A673 (cell line): ENCODE measurements at regions not wholly inside any gene's neighbourhood (a gene's known extent, or its start where the extent isn't known, plus 50 kb on each side); places are given as distances from the start of the nearest gene placed in this dataset.

Experiments used
- BruUV-seq: library from RNA; stranded (reverse); fragments of 400-500 nt; replicated peaks from 2 replicates; lab custom pipeline; 2021; lab: Mats Ljungman, UMichigan
- CTCF ChIA-PET: fragments of 300-600 bp; sonication (Branson Sonifier 250); formaldehyde crosslinking; loops from one replicate; lab custom pipeline; 2022; ENCODE audit warnings: antibody characterized with exemption; lab: Charles Lee
- POLR2A ChIA-PET: fragments of 300-600 bp; sonication (Branson Sonifier 250); formaldehyde crosslinking; loops from one replicate; lab custom pipeline; 2022; ENCODE audit warnings: antibody characterized with exemption; ENCODE audit not compliant: low non-redundant PET; lab: Charles Lee
- DNase-seq: peaks from one replicate; pipeline ENCODE4 v3.0.0-alpha.2; 2015; ENCODE audit warnings: low spot score
- H3K27ac ChIP-seq: fragments of 200-600 bp; sonication (generic); 2 replicates; pipeline ENCODE4 v1.5.1; 2016; ENCODE audit warnings: mixed run types, low read depth, mild to moderate bottlenecking, mixed read lengths, antibody characterized with exemption, low read length; ENCODE audit not compliant: poor library complexity, severe bottlenecking
- H3K27me3 ChIP-seq: fragments of 200-600 bp; sonication (generic); replicated peaks from 2 replicates; pipeline ENCODE4 v1.6.1; 2017; ENCODE audit warnings: mixed run types, low read depth, mild to moderate bottlenecking, mixed read lengths, antibody characterized with exemption, low read length; ENCODE audit not compliant: insufficient read depth, poor library complexity
- H3K36me3 ChIP-seq: fragments of 200-600 bp; sonication (generic); 2 replicates; pipeline ENCODE4 v1.6.1; 2016; ENCODE audit warnings: mixed run types, mild to moderate bottlenecking, mixed read lengths, antibody characterized with exemption, low read length; ENCODE audit not compliant: insufficient read depth, poor library complexity, severe bottlenecking
- H3K4me1 ChIP-seq: fragments of 200-600 bp; sonication (generic); 2 replicates; pipeline ENCODE4 v1.6.1; 2017; ENCODE audit warnings: mixed run types, mild to moderate bottlenecking, mixed read lengths, antibody characterized with exemption, low read length; ENCODE audit not compliant: insufficient read depth, poor library complexity, severe bottlenecking
- H3K4me3 ChIP-seq: fragments of 200-600 bp; sonication (generic); 2 replicates; pipeline ENCODE4 v1.5.1; 2016; ENCODE audit warnings: low read depth, mixed run types, mild to moderate bottlenecking, mixed read lengths, low read length; ENCODE audit not compliant: poor library complexity, severe bottlenecking
- H3K9me3 ChIP-seq: fragments of 200-600 bp; sonication (generic); 2 replicates; pipeline ENCODE4 v1.6.1; 2016; ENCODE audit warnings: mixed run types, low read depth, mild to moderate bottlenecking, mixed read lengths, antibody characterized with exemption, low read length; ENCODE audit not compliant: poor library complexity, severe bottlenecking
- EZH2 ChIP-seq: fragments of 200-600 bp; sonication (generic); IDR thresholded peaks from 2 replicates; pipeline ENCODE4 v1.6.1; 2017; ENCODE audit warnings: borderline replicate concordance, low read depth, mild to moderate bottlenecking, mixed read lengths, antibody characterized with exemption, low read length; ENCODE audit not compliant: poor library complexity, severe bottlenecking
- intact Hi-C: fragments of 100-400 bp; cut with micrococcal nuclease; formaldehyde crosslinking; loops from one replicate; pipeline ENCODE4 v1.10.0; 2022; ENCODE audit not compliant: unreplicated experiment
- TF ChIP-seq, protein P1 (sequence below): fragments of 300-800, 200-600 bp; sonication (generic); conservative IDR thresholded peaks from 2 replicates; pipeline ENCODE4 v1.5.1; 2017; ENCODE audit warnings: low read depth, mild to moderate bottlenecking, antibody characterized with exemption, low read length, moderate library complexity, mixed read lengths

DNA sequence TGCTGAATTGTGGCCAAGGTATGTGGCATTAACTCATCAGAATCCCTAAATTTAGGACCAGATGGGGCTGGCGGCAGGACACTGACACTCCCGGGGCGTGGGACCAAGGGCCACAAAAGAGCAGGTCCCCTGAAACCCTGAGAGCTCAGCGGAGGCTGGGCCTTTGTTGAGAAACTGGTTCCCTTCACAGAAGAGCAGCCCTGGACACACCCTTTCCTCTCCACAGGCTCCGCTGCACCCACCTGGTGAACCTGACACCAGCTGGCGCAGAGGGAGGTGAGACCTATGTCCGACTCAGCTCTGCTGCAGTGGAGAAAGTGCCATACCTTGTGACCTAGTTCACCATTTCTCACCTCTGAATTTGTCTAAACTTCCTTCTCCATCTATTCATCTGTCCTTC lies 119.5 kb downstream of the RTP5 start:
- Histone ChIP-seq H3K36me3 (no peaks in the 10 kb centered on the region), H3K9me3 (no peaks in the 10 kb centered on the region), H3K4me3 (no peak overlapping the region), H3K4me1 (no peaks in the 10 kb centered on the region), H3K27me3 (no peaks in the 10 kb centered on the region), H3K27ac (no peak overlapping the region)
- CTCF ChIA-PET = no interaction called here
- intact Hi-C loops = no loop called here
- no TSS peak for BruUV-seq
- DNase-seq = no peak
- TF ChIP-seq, protein P1, sequence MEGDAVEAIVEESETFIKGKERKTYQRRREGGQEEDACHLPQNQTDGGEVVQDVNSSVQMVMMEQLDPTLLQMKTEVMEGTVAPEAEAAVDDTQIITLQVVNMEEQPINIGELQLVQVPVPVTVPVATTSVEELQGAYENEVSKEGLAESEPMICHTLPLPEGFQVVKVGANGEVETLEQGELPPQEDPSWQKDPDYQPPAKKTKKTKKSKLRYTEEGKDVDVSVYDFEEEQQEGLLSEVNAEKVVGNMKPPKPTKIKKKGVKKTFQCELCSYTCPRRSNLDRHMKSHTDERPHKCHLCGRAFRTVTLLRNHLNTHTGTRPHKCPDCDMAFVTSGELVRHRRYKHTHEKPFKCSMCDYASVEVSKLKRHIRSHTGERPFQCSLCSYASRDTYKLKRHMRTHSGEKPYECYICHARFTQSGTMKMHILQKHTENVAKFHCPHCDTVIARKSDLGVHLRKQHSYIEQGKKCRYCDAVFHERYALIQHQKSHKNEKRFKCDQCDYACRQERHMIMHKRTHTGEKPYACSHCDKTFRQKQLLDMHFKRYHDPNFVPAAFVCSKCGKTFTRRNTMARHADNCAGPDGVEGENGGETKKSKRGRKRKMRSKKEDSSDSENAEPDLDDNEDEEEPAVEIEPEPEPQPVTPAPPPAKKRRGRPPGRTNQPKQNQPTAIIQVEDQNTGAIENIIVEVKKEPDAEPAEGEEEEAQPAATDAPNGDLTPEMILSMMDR = no peak
- no peak for TF ChIP-seq EZH2
- POLR2A ChIA-PET = no interaction called here

DNA sequence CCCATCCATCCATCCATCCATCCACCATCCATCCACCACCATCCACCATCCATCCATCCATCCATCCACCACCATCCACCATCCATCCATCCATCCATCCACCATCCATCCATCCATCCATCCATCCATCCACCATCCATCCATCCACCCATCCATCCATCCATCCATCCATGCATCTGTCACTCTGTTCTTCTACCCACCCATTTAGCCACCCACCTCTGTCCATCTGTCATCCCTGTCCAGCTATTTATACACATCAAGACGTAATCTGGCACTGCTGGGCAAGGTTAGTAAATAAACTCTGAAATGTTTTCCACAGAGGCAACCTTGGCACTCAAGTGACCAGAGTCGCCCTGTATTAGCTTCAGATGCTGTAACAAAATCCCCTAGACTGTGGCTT lies 120.9 kb downstream of the RTP5 start:
- POLR2A ChIA-PET = no interaction called here
- TF ChIP-seq, protein P1 = no peak
- no peak for TF ChIP-seq EZH2
- no peaks in the 10 kb centered on the region for H3K9me3 ChIP-seq
- H3K27me3 ChIP-seq = no peaks in the 10 kb centered on the region
- BruUV-seq = no TSS peak
- intact Hi-C loops = no loop called here
- no peak for DNase-seq
- no peaks in the 10 kb centered on the region for H3K36me3 ChIP-seq
- CTCF ChIA-PET = no interaction called here
- no peak overlapping the region for H3K4me3 ChIP-seq
- H3K27ac ChIP-seq = no peak overlapping the region
- H3K4me1 ChIP-seq = no peaks in the 10 kb centered on the region

DNA sequence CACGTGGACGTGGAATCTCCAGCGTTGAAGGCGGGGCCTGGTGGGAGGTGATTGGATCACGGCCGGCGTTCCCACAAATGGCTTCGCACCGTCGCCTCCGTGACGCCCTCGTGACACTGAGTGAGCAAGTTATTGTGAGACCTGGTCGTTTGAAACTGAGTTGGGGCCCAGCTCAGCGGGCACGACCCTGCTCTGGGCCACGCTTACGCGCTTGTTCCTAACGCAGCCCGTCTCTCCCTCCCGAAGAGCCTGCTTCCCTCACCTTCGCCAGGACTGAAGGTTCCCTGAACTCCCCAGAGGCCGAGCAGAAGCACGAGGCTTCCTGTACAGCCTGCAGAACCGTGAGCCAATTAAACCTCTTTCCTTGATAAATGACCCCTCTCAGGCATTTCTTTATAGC lies 121.8 kb downstream of the RTP5 start:
- H3K9me3 ChIP-seq = no peaks in the 10 kb centered on the region
- no peak for TF ChIP-seq EZH2
- TF ChIP-seq, protein P1 = no peak
- H3K27ac ChIP-seq = no peak overlapping the region
- ChIA-PET POLR2A (no interaction called here), CTCF (no interaction called here)
- H3K4me1 ChIP-seq = no peaks in the 10 kb centered on the region
- DNase-seq = no peak
- no peak overlapping the region for H3K4me3 ChIP-seq
- BruUV-seq = no TSS peak
- intact Hi-C loops = no loop called here
- no peaks in the 10 kb centered on the region for H3K36me3 ChIP-seq
- no peaks in the 10 kb centered on the region for H3K27me3 ChIP-seq
